NOMO-1 (cell line): ENCODE measurements at regions not wholly inside any gene's neighbourhood (a gene's known extent, or its start where the extent isn't known, plus 50 kb on each side); places are given as distances from the start of the nearest gene placed in this dataset.
"Not testable (repeated sequence)": the region's sequence is repeated elsewhere in the genome, so short reads cannot be mapped to it uniquely, and the experiment has no call there.

Source experiments
- DNase-seq, 2 experiments: peaks; one replicate each; lab custom pipeline; 2025; ENCODE audit not compliant: unreplicated experiment in 2 of 2; lab: John Stamatoyannopoulos, UW

GRCh38 chr3:95311272-95311671, 1248.4 kb downstream of the NSUN3 start:
- DNase-seq = no peak

- DNase-seq = no peak
Observed at GRCh38 chr3:95312650-95313049, 1249.8 kb downstream of the NSUN3 start.

GRCh38 chr3:95319921-95320494, 1257.1 kb downstream of the NSUN3 start:
- DNase-seq = no peak

GRCh38 chr3:95327478-95327877, 1264.6 kb downstream of the NSUN3 start:
- DNase-seq = no peak

GRCh38 chr3:95333826-95334225, 1271.0 kb downstream of the NSUN3 start:
- peak; percentile 16 to 26 for DNase-seq

GRCh38 chr3:95334461-95334860, 1271.6 kb downstream of the NSUN3 start:
- no peak for DNase-seq

- no peak for DNase-seq
Observed at GRCh38 chr3:95335517-95335916, 1272.7 kb downstream of the NSUN3 start.

- no peak for DNase-seq
Observed at GRCh38 chr3:95338446-95338845, 1275.6 kb downstream of the NSUN3 start.

- DNase-seq = no peak
Observed at GRCh38 chr3:95341314-95341713, 1278.5 kb downstream of the NSUN3 start.

GRCh38 chr3:95343228-95343627, 1280.4 kb downstream of the NSUN3 start:
- no peak for DNase-seq

GRCh38 chr3:95343767-95344166, 1280.9 kb downstream of the NSUN3 start:
- no peak for DNase-seq

GRCh38 chr3:95347936-95348335, 1285.1 kb downstream of the NSUN3 start:
- DNase-seq = not testable (repeated sequence)

GRCh38 chr3:95348879-95349278, 1286.0 kb downstream of the NSUN3 start:
- no peak for DNase-seq

GRCh38 chr3:95350049-95350448, 1287.2 kb downstream of the NSUN3 start:
- no peak for DNase-seq

GRCh38 chr3:95351158-95351557, 1288.3 kb downstream of the NSUN3 start:
- DNase-seq = no peak

- no peak for DNase-seq
Observed at GRCh38 chr3:95352471-95352870, 1289.6 kb downstream of the NSUN3 start.

- no peak for DNase-seq
Observed at GRCh38 chr3:95354489-95354888, 1291.6 kb downstream of the NSUN3 start.

- DNase-seq = no peak
Observed at GRCh38 chr3:95356764-95357501, 1294.1 kb downstream of the NSUN3 start.

GRCh38 chr3:95387242-95388021, 1324.6 kb downstream of the NSUN3 start:
- DNase-seq = peak; percentile 90

GRCh38 chr3:95389725-95390313, 1327.0 kb downstream of the NSUN3 start:
- no peak for DNase-seq

GRCh38 chr3:95394286-95394685, 1331.4 kb downstream of the NSUN3 start:
- no peak for DNase-seq
